Muscle layer of colon (tissue), 2 donors: ENCODE measurements at regions not wholly inside any gene's neighbourhood (a gene's known extent, or its start where the extent isn't known, plus 50 kb on each side); places are given as distances from the start of the nearest gene placed in this dataset.

ENCODE experiments used
- H3K27ac ChIP-seq: one replicate; pipeline ENCODE4 v1.7.0; 2013; ENCODE audit warnings: low read depth, mild to moderate bottlenecking, low read length, moderate library complexity
- H3K27me3 ChIP-seq, 2 donors: one replicate each; pipeline ENCODE4 v1.7.0; 2013; ENCODE audit warnings: low read length in 2 of 2, mild to moderate bottlenecking in 2 of 2; ENCODE audit not compliant: insufficient read depth in 2 of 2, control insufficient read depth in 1 of 2
- H3K36me3 ChIP-seq: one replicate; pipeline ENCODE4 v1.7.0; 2013; ENCODE audit warnings: mild to moderate bottlenecking, low read length; ENCODE audit not compliant: insufficient read depth
- H3K4me1 ChIP-seq: one replicate; pipeline ENCODE4 v1.7.0; 2013; ENCODE audit warnings: mild to moderate bottlenecking, low read length; ENCODE audit not compliant: insufficient read depth
- H3K4me3 ChIP-seq, 2 donors: one replicate each; pipeline ENCODE4 v1.7.0; 2013; ENCODE audit warnings: low read length in 2 of 2, low read depth in 1 of 2, mild to moderate bottlenecking in 1 of 2, moderate library complexity in 1 of 2
- H3K9ac ChIP-seq: one replicate; pipeline ENCODE4 v1.7.0; 2013; ENCODE audit warnings: low read length
- H3K9me3 ChIP-seq: one replicate; pipeline ENCODE4 v1.7.0; 2013; ENCODE audit warnings: mild to moderate bottlenecking, low read length
- donor health status: abdominal sarcoma.
- donor health status: Adenocarcinoma of cecum.

DNA sequence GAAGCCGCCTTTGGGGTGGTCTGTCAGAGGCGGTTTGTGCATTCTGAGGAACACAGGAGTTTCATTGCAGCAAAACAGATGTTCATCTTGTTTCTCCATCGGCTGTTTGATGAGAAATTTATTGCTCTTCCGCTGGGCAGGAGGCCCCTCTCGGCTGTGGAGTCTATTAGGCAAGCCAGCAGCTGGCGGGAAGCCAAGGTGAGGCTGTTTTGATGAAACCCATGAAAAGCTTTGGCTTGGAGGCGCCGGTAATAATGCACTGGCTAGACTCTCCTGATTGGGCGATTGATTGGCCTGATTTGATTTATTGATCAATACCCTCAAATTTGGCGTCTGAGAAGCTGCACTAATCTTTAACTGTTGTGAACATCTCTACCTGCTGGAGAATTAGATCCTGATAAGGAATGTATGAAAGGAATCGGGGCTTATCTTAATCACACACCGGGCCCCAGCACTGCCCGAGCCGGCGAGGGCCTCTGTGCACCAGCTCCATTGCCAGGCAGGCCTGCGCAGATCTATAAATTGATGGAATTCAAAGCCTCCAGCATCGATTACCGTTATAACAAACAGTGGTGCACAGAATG lies 187.7 kb downstream of the PHETA1 start:
- no peak overlapping the region for H3K9ac ChIP-seq
- no peaks in the 10 kb centered on the region for H3K9me3 ChIP-seq
- no peaks in the 10 kb centered on the region for H3K36me3 ChIP-seq
- no peak overlapping the region for H3K4me3 ChIP-seq
- peaks cover 28% of the 10 kb centered on the region for H3K4me1 ChIP-seq
- H3K27ac ChIP-seq = no peak overlapping the region
- H3K27me3 ChIP-seq = no peaks in the 10 kb centered on the region

DNA sequence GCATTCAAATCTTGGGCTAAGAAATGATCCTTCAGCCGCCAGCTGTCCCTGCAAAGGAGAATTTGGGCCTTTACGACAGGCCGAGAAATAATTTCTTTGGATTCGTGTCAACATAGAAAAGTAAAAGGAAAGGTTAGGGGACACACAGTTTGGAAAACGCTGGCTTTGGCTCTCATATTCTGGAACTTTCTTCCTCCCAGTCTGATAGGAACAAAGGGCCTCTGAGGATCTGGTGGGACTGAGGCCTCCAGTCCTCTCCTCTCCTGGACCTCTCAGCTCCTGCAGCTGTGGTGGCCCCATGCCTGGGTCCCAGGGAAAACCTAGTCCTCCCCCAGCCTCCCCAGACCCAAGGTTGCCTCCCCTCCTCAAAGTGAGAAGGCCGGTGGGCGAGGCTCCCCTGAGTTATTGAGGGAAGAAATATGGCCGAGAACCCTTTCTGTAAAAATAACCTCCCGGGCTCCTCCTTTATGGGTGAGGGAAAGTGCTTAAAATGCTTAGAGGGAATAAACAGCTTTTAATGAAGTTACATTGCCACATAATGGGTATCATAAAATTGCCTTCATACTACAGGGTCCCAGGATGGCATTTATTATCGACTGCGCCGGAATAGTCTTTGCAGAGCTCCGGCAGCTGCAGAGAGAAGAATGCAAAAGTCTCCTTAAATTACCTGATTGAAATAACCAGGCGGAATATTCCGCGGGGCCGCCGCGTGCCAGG lies 188.3 kb downstream of the PHETA1 start:
- H3K36me3 ChIP-seq = no peaks in the 10 kb centered on the region

DNA sequence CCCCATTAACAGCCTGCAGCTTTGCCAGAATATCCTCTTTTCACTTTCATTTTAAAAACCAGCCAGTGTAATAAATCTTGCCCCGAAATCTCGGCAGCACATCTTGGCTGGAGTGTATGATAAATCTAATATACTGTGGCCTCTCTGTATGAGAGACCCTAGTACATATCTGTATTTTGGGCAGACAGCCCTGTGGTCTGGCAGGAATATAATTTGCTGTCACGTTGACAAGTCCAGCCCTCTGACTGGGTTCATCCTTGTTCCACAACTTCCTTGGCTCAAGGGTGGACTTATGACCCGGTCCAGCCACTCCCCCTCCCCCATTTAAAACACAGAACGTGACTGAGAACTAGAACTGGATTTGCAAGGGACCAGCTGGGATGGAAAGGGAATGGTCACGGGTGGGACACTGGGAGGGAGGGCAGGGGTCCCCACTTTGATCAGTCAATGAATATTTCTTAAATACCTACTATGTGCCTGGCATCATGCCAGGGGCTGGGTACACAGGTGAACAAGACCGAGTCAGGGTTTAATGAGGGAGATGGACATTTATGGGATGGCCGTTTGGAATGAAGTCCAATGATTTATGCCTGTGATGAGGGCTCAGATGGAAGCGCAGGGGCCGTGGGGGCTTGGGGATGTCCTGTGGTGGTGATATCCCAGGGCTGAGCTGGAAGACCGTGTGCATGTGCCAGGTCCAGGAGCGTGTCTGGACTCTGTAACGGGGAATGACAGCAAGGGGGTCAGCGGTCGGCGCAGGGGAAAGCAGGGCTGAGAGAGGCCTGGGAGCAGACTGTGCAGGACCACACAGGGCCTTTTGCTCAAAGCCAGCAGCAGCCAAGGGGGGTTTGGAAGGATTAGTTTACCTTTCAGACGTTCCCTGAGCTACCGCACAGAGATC lies 190.5 kb downstream of the PHETA1 start:
- H3K9ac ChIP-seq = no peak overlapping the region
- H3K4me1 ChIP-seq = peaks cover 28% of the 10 kb centered on the region
- H3K9me3 ChIP-seq = no peaks in the 10 kb centered on the region
- peaks cover 0 to 3% of the 10 kb centered on the region in 2 donors for H3K27me3 ChIP-seq
- H3K36me3 ChIP-seq = no peaks in the 10 kb centered on the region
- no peak overlapping the region for H3K27ac ChIP-seq
- H3K4me3 ChIP-seq = no peak overlapping the region

More for the DNA sequence above, 188.3 kb downstream of the PHETA1 start:
- Histone ChIP-seq H3K9me3 (no peaks in the 10 kb centered on the region), H3K27ac (no peak overlapping the region), H3K4me3 (no peak overlapping the region), H3K9ac (no peak overlapping the region), H3K4me1 (peaks cover 28% of the 10 kb centered on the region), H3K27me3 (no peaks in the 10 kb centered on the region)

DNA sequence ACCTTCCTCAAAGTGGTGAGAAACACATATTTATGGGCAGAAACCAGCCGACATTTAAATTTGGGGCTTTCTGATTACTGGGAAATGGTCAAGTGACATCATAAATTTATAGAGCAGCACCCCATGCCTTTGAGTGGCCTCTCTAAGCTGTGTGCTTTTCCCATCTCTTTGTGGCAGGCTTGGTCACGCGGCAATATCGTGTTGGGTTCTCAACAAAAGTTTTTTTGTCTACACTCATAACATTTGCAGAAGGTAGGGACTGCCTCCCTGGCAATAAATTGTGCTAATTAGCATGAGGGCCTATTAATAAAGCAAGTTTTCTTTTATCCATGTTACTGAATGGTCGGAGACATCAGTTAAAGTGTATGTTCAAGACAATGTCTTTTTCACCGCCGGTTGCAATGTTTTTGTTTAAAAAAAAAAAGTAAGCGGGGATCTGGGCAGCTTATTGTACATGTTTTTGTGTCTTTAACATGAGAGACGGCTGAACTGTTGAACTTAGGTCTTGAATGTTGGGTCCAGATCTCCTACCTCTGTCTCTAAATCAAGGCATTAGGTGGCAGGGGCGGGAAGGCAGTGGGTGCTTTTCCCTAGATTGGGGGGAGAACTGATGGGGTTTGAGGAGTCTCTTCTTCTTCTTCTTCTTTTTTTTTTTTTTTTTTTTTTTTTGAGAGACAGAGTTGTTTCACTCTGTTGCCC lies 193.3 kb downstream of the PHETA1 start:
- no peaks in the 10 kb centered on the region for H3K9me3 ChIP-seq
- H3K36me3 ChIP-seq = no peaks in the 10 kb centered on the region
- peaks cover 17% of the 10 kb centered on the region for H3K4me1 ChIP-seq
- H3K27me3 ChIP-seq = peaks cover 0 to 3% of the 10 kb centered on the region in 2 donors
- no peak overlapping the region for H3K9ac ChIP-seq
- H3K4me3 ChIP-seq = no peak overlapping the region
- no peak overlapping the region for H3K27ac ChIP-seq

DNA sequence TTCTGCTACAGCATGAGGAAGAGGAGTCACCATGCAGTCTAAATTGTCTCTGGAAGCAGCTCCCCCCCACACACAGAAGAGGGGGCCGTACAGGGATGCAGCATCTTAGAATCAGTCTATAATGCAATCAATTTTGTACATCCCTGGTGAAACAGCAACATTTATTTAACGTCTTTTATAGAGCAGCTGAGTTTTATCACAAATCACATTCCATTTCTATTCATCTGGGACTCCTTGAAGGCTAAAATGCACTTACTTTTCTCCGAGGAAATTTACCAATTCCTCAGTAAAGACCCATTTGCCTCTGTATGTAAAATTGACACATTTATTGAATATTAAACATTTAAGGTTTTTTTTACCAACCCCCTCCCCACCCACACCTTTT lies 193.9 kb downstream of the PHETA1 start:
- Histone ChIP-seq H3K9ac (no peak overlapping the region), H3K9me3 (no peaks in the 10 kb centered on the region), H3K27me3 (peaks cover 0 to 3% of the 10 kb centered on the region in 2 donors), H3K4me1 (peaks cover 11% of the 10 kb centered on the region), H3K4me3 (no peak overlapping the region), H3K36me3 (no peaks in the 10 kb centered on the region), H3K27ac (no peak overlapping the region)

DNA sequence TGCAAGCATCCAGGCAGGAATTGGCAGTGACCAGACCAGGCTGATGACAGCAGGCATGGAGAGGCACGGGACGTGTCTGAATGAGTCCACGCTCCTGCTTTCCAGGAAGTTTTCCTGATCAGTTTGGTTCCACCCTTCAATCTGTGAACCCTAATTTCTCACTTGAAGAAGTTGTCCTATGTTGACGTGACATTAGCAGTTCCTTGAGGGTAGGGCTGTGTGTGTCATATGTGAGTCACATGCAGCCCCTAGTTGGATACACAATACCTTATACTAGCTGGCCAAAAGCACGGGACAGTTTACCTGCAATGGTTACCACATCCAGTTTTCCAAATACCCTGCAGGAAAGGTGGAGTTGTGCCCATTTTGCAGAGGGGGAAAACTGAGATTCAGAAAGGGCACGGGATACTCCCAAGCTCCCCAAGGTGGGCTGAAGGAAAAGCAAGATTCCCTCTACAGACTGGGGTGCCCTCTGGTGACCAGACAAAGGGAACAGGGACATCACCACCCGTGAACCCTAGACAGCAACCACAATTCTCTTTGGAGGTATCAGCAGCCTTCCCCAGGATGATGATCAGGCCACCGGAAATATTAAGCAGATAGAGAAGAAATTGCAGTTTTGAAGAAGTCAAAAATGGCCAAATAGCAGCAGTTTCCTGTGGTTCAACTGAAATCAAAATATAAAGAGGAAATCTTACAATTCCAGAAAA lies 194.5 kb downstream of the PHETA1 start:
- Histone ChIP-seq H3K27me3 (peaks cover 0 to 3% of the 10 kb centered on the region in 2 donors), H3K27ac (no peak overlapping the region), H3K9me3 (no peaks in the 10 kb centered on the region), H3K4me1 (peaks cover 11% of the 10 kb centered on the region), H3K36me3 (no peaks in the 10 kb centered on the region), H3K9ac (no peak overlapping the region), H3K4me3 (no peak overlapping the region)

DNA sequence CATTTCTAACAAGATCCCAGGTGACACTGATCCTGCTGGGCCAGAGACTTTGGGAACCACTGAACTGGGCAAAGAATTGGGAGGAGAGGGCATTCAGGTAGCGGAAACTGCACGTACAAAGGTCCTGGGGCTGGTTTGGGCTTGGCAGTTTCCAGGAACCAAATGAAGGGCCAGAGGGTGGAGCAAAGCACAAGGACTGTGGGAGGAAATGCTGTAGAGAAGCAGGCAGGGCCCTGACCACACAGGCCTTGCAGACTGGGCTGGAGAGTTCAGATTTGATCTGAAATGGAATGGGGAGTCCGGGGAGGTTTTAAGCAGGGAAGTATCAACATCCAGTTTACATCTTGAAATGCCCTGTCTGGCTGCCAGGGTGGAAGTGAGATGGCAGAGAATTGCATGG lies 195.1 kb downstream of the PHETA1 start:
- Histone ChIP-seq H3K4me3 (no peak overlapping the region), H3K4me1 (peaks cover 9% of the 10 kb centered on the region), H3K27me3 (peaks cover 0 to 3% of the 10 kb centered on the region in 2 donors), H3K27ac (no peak overlapping the region), H3K9me3 (no peaks in the 10 kb centered on the region), H3K36me3 (no peaks in the 10 kb centered on the region), H3K9ac (no peak overlapping the region)

DNA sequence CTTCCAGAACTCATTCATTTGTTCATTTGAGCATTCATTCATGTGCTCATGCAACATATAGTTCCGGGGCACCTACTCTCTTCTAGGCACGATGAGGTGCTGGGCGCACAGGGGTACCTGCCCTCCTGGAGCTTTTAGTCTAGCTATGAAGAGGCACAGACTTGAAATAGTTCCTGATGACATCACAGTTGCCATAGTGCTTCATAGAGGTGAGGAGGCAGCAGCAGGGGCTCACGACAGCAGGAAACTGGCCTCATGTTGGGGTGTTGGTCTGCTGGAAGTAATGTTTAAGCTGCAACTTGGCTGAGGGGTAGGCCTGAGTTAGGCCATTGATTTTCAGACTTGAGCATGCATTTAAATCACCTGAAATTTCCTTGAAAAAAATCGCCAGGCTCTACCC lies 195.5 kb downstream of the PHETA1 start:
- Histone ChIP-seq H3K9me3 (no peaks in the 10 kb centered on the region), H3K4me3 (no peak overlapping the region), H3K36me3 (no peaks in the 10 kb centered on the region), H3K9ac (no peak overlapping the region), H3K27me3 (peaks cover 0 to 3% of the 10 kb centered on the region in 2 donors), H3K27ac (no peak overlapping the region), H3K4me1 (peaks cover 4% of the 10 kb centered on the region)

DNA sequence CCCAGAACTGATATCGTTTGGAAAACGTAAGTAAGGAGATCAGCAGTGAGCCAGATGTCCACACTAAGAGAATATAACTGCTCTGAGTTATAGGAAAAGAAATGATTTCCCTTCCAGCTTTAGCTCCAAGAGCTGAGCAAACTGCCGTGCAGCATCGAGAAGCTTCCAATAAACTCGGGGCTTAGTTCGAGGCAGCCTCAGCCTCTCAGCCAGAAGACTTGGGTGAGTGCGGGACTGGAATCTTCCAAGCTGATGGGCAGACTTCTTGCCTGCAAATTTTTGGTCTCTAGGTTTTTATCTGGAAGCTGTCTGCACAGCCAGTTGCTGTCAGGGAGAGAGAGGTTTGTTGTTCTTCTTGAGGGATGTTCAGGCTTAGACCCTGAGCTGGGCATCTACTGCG lies 196.1 kb downstream of the PHETA1 start:
- Histone ChIP-seq H3K27ac (no peak overlapping the region), H3K4me1 (no peaks in the 10 kb centered on the region), H3K9ac (no peak overlapping the region), H3K27me3 (peaks cover 0 to 3% of the 10 kb centered on the region in 2 donors), H3K4me3 (no peak overlapping the region), H3K9me3 (no peaks in the 10 kb centered on the region), H3K36me3 (no peaks in the 10 kb centered on the region)

DNA sequence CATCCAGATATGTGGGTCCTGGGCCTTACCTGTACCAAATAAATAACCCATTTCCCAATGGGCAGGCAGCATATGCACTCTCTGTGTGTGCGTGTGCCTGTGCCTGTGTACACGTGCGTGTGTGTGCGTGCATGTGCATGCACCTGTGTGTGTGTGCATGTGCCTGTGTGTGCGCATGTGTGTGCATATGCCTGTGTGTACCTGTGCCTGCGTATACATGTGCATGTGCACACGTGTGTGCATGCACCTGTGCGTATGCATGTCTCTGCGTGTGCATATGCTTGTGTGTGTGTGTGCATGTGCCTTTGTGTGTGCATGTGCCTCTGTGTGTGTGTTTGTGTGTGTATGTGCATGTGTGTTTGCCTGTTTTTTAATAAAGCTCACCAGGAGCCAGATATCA lies 197.1 kb downstream of the PHETA1 start:
- peaks cover 5% of the 10 kb centered on the region for H3K4me1 ChIP-seq
- no peak overlapping the region for H3K4me3 ChIP-seq
- peaks cover 0 to 3% of the 10 kb centered on the region in 2 donors for H3K27me3 ChIP-seq
- H3K9ac ChIP-seq = no peak overlapping the region
- no peaks in the 10 kb centered on the region for H3K36me3 ChIP-seq
- no peak overlapping the region for H3K27ac ChIP-seq
- no peaks in the 10 kb centered on the region for H3K9me3 ChIP-seq
